ENCODE measurements at regions not wholly inside any gene's neighbourhood (a gene's known extent, or its start where the extent isn't known, plus 50 kb on each side); places are given as distances from the start of the nearest gene placed in this dataset.
"Not testable (repeated sequence)": the region's sequence is repeated elsewhere in the genome, so short reads cannot be mapped to it uniquely, and the experiment has no call there.

DNA sequence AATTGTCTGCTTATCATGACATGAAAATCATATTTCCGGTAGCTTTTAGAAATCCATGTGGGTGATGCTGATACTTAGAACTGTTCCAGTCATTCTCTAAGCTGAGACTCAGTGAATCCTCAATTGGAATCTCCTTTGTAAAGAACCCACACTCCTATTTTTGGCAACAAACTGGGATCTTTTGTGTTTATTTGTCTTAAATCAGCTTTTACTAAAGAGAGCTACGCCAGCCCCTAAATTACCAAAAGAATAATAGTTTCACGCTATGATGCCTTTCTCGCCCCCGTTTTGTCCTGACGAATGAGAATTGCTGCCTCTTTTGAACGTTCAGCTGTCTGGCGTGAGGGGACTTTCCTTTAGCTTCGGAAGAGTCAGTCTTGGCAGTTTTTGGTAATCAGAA is 195.9 kb downstream of the SHOX start (continued):
- TF ChIP-seq BHLHE40 (IDR thresholded peaks at IDR 0.05; ENCODE audit: low read depth, low read length) (no peak), TFCP2L1 (CRISPR knock-in tag; IDR thresholded peaks at IDR 0.05) (no peak), CBX8 (IDR thresholded peaks at IDR 0.05) (no peak), NFE2L2 (conservative IDR thresholded peaks at IDR 0.05; ENCODE audit: low read length) (no peak)

DNA sequence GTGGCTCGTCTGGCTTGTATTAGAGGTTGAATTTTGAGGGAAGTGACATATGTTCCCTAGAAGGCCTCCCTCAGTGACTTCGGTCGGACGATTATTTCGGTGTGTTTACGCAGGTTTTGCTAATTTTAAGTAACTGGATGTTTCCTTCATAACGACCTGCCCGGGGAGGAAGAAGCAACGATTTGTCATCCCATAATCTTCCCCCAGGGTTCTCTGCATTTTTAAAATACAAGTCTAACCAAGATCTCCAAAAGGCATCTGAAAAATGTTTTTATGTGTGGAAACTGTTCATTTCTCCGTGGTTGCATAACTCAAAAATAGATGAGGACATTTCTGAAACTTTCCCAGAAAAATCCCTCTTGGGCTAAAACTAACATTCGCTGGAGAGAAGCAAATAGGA is 195.4 kb downstream of the SHOX start:
- no peak overlapping the region for H3K4me3 ChIP-seq
- TF ChIP-seq KDM5A (IDR thresholded peaks at IDR 0.05): no peak
- no peak for TF ChIP-seq MAZ (IDR thresholded peaks at IDR 0.05; ENCODE audit: borderline replicate concordance, low read depth, low read length)
- TF ChIP-seq HOXB13 (CRISPR knock-in tag; IDR thresholded peaks at IDR 0.05; ENCODE audit: low read depth): no peak
- TF ChIP-seq TP53 (CRISPR knock-in tag; IDR thresholded peaks at IDR 0.05): no peak
- TF ChIP-seq, protein P1, sequence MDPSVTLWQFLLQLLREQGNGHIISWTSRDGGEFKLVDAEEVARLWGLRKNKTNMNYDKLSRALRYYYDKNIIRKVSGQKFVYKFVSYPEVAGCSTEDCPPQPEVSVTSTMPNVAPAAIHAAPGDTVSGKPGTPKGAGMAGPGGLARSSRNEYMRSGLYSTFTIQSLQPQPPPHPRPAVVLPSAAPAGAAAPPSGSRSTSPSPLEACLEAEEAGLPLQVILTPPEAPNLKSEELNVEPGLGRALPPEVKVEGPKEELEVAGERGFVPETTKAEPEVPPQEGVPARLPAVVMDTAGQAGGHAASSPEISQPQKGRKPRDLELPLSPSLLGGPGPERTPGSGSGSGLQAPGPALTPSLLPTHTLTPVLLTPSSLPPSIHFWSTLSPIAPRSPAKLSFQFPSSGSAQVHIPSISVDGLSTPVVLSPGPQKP (IDR thresholded peaks at IDR 0.05; ENCODE audit: low read depth, low read length): no peak
- TF ChIP-seq ZSCAN20 (CRISPR knock-in tag; IDR thresholded peaks at IDR 0.05): no peak
- TF ChIP-seq CEBPB (IDR thresholded peaks at IDR 0.05): peak in 1 of 2 experiments; percentile 61; a peak in 2 of 4 replicates
- no peak overlapping the region for H3K27ac ChIP-seq
- CTCF ChIA-PET: no interaction called here
- DNase-seq (ENCODE audit: low read depth in 1 of 2, low spot score in 1 of 2) (no peak), ATAC-seq (no peak), FAIRE-seq (no peak)
- 29% methylated on average over 11 of the region's 11 CpGs for WGBS (ENCODE audit: missing lambda C conversion rate)
- H3K4me2 ChIP-seq: peak overlapping the region; percentile 56
- POLR2A ChIA-PET: no interaction called here
- no peaks in the 10 kb centered on the region for H3K4me1 ChIP-seq
- no peaks in the 10 kb centered on the region for H3K9me3 ChIP-seq

DNA sequence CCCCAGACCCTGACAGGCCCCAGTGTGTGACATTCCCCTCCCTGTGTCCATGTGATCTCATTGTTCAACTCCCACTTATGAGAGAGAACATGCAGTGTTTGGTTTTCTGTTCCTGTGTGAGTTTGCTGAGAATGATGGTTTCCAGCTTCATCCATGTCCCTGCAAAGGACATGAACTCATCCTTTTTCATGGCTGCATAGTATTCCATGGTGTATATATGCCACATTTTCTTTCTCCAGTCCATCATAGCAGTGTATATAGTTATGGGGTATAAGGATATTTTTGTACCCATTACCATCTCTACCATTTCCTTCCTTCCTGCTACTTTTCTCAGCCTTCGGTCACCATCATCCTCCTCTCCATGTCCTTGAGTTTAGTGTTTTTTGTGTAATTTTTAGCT is 192.5 kb downstream of the SHOX start:
- FAIRE-seq; DNase-seq (ENCODE audit: low read depth in 1 of 2, low spot score in 1 of 2); H3K4me3 ChIP-seq; H3K9me3 ChIP-seq; H3K4me1 ChIP-seq; ATAC-seq; H3K4me2 ChIP-seq; POLR2A ChIA-PET; H3K27ac ChIP-seq; CTCF ChIA-PET: not testable (repeated sequence)
- WGBS (ENCODE audit: missing lambda C conversion rate): 54% methylated on average over 1 of the region's 1 CpG

DNA sequence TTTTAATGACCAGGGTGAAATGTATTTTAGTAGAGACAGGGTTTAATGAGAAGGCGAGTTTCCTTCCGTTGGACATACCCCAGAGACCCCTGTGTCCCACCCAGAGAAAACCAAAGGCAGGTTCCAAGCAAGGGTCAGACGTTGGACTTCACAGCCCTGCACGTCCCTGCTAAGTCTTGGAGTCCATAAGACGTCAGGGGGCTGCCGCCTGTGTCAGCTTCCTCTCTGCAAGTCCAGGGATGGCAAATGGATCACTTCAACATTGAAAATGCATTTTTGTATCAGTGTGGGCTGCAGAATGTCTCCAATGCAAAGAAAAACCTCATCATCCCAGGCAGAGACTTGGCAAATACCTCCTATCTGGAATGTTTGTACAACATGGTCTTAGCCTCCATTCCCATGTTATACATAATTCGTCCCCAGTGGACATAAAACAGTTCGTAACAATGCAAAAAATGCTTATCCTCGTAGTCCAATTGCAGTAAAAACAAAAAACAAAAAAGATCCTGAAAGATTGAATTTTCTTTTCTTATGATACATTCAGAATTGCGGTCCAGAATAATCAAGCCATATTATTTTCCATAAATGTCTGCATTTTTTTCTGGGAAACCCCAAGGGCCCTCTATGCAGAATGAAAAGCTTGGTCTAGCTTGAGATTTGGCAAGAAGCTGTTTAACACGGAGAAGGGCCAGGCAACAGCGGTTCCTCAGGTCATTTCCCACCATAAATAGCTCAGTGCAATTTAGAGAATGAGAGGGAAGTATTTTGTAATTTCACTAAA is 190.9 kb downstream of the SHOX start:
- no peaks in the 10 kb centered on the region for H3K4me1 ChIP-seq
- H3K4me3 ChIP-seq: no peak overlapping the region
- no peak for TF ChIP-seq MAZ (IDR thresholded peaks at IDR 0.05; ENCODE audit: borderline replicate concordance, low read depth, low read length)
- TF ChIP-seq, protein P2, sequence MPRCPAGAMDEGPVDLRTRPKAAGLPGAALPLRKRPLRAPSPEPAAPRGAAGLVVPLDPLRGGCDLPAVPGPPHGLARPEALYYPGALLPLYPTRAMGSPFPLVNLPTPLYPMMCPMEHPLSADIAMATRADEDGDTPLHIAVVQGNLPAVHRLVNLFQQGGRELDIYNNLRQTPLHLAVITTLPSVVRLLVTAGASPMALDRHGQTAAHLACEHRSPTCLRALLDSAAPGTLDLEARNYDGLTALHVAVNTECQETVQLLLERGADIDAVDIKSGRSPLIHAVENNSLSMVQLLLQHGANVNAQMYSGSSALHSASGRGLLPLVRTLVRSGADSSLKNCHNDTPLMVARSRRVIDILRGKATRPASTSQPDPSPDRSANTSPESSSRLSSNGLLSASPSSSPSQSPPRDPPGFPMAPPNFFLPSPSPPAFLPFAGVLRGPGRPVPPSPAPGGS (IDR thresholded peaks at IDR 0.05): no peak
- no peak for TF ChIP-seq MAFK (IDR thresholded peaks at IDR 0.05; ENCODE audit: partially characterized antibody)
- TF ChIP-seq JUN (IDR thresholded peaks at IDR 0.05): no peak
- TF ChIP-seq KDM1A (IDR thresholded peaks at IDR 0.05; ENCODE audit: low read depth): no peak
- TF ChIP-seq RFX5 (IDR thresholded peaks at IDR 0.05): no peak
- no peak for TF ChIP-seq CBX8 (IDR thresholded peaks at IDR 0.05)
- no peak for TF ChIP-seq ZSCAN20 (CRISPR knock-in tag; IDR thresholded peaks at IDR 0.05)
- TF ChIP-seq HOXA7 (CRISPR knock-in tag; IDR thresholded peaks at IDR 0.05): no peak
- TF ChIP-seq, protein P3, sequence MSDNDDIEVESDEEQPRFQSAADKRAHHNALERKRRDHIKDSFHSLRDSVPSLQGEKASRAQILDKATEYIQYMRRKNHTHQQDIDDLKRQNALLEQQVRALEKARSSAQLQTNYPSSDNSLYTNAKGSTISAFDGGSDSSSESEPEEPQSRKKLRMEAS (IDR thresholded peaks at IDR 0.05): no peak
- no peak for TF ChIP-seq NFE2L2 (conservative IDR thresholded peaks at IDR 0.05; ENCODE audit: low read length)
- TF ChIP-seq JUNB (IDR thresholded peaks at IDR 0.05): no peak
- POLR2A ChIA-PET: no interaction called here
- no peak overlapping the region for H3K27ac ChIP-seq
- 0 out of 3 replicates have a peak overlapping the region, but pooled peaks have one; percentile 3 for H3K4me2 ChIP-seq
- DNase-seq (ENCODE audit: low read depth in 1 of 2, low spot score in 1 of 2): no peak
- no peaks in the 10 kb centered on the region for H3K9me3 ChIP-seq
- ATAC-seq: peak in 1 of 2 experiments; percentile 55; a peak in 3 of 6 replicates
- FAIRE-seq: no peak
- CTCF ChIA-PET: no interaction called here
- WGBS (ENCODE audit: missing lambda C conversion rate): 21% methylated on average over 12 of the region's 12 CpGs
